H9 (cell line): ENCODE measurements at regions not wholly inside any gene's neighbourhood (a gene's known extent, or its start where the extent isn't known, plus 50 kb on each side); places are given as distances from the start of the nearest gene placed in this dataset.

Experiments
- DNase-seq: peaks from one replicate; pipeline ENCODE4 v3.0.0-alpha.2; 2017
- H2AFZ ChIP-seq: one replicate; pipeline ENCODE4 v1.6.1; 2013; ENCODE audit warnings: mild to moderate bottlenecking, low read length, control low read depth, moderate library complexity
- H2AK5ac ChIP-seq: 2 replicates; pipeline ENCODE4 v1.6.1; 2013; ENCODE audit warnings: low read length, control low read depth, mixed read lengths; ENCODE audit not compliant: insufficient read length
- H2BK120ac ChIP-seq: one replicate; pipeline ENCODE4 v1.6.1; 2013; ENCODE audit warnings: low read depth, mild to moderate bottlenecking, low read length, control low read depth, inconsistent platforms; ENCODE audit not compliant: poor library complexity, severe bottlenecking
- H2BK12ac ChIP-seq: 2 replicates; pipeline ENCODE4 v1.6.1; 2013; ENCODE audit warnings: low read length, control low read depth, mixed read lengths, low read depth; ENCODE audit not compliant: insufficient read length
- H2BK15ac ChIP-seq: 2 replicates; pipeline ENCODE4 v1.6.1; 2013; ENCODE audit warnings: low read depth, low read length, control low read depth
- H2BK20ac ChIP-seq: one replicate; pipeline ENCODE4 v1.6.1; 2013; ENCODE audit warnings: low read depth, mild to moderate bottlenecking, low read length, control low read depth, inconsistent platforms; ENCODE audit not compliant: poor library complexity, severe bottlenecking
- H2BK5ac ChIP-seq: 2 replicates; pipeline ENCODE4 v1.6.1; 2013; ENCODE audit warnings: low read length, control low read depth, mixed read lengths; ENCODE audit not compliant: insufficient read length
- H3K14ac ChIP-seq: 2 replicates; pipeline ENCODE4 v1.6.1; 2013; ENCODE audit warnings: low read length, control low read depth; ENCODE audit not compliant: insufficient read depth
- H3K18ac ChIP-seq: 2 replicates; pipeline ENCODE4 v1.6.1; 2013; ENCODE audit warnings: low read depth, mild to moderate bottlenecking, mixed read lengths, low read length, control low read depth; ENCODE audit not compliant: insufficient read length
- H3K23ac ChIP-seq: 2 replicates; pipeline ENCODE4 v1.6.1; 2013; ENCODE audit warnings: low read length, control low read depth, mixed read lengths, low read depth; ENCODE audit not compliant: insufficient read length
- H3K23me2 ChIP-seq: 2 replicates; pipeline ENCODE4 v1.6.1; 2013; ENCODE audit warnings: low read depth, mild to moderate bottlenecking, mixed read lengths, low read length, control low read depth; ENCODE audit not compliant: insufficient read length, poor library complexity, severe bottlenecking
- H3K27ac ChIP-seq: 2 replicates; pipeline ENCODE4 v1.5.1; 2013; ENCODE audit warnings: low read length, control low read depth, mixed read lengths, low read depth; ENCODE audit not compliant: insufficient read length
- H3K27me3 ChIP-seq: 2 replicates; pipeline ENCODE4 v1.6.1; 2013; ENCODE audit warnings: low read length, control low read depth, inconsistent platforms; ENCODE audit not compliant: insufficient read depth
- H3K4ac ChIP-seq: 2 replicates; pipeline ENCODE4 v1.6.1; 2013; ENCODE audit warnings: low read depth, mild to moderate bottlenecking, control low read depth, inconsistent platforms, low read length, moderate library complexity
- H3K4me1 ChIP-seq: 2 replicates; pipeline ENCODE4 v1.6.1; 2013; ENCODE audit warnings: low read length, control low read depth, inconsistent platforms; ENCODE audit not compliant: insufficient read depth
- H3K4me2 ChIP-seq: 2 replicates; pipeline ENCODE4 v1.6.1; 2013; ENCODE audit warnings: low read length, control low read depth, mixed read lengths; ENCODE audit not compliant: insufficient read length, insufficient read depth
- H3K56ac ChIP-seq: 2 replicates; pipeline ENCODE4 v1.6.1; 2013; ENCODE audit warnings: low read depth, mild to moderate bottlenecking, mixed read lengths, low read length, control low read depth; ENCODE audit not compliant: insufficient read length
- H3K79me1 ChIP-seq: 2 replicates; pipeline ENCODE4 v1.6.1; 2013; ENCODE audit warnings: low read depth, mild to moderate bottlenecking, moderate library complexity, low read length, control low read depth, inconsistent platforms; ENCODE audit not compliant: insufficient read depth, poor library complexity, severe bottlenecking
- H3K79me2 ChIP-seq: 2 replicates; pipeline ENCODE4 v1.6.1; 2013; ENCODE audit warnings: low read length, control low read depth, inconsistent platforms; ENCODE audit not compliant: insufficient read depth
- H3K9ac ChIP-seq: 2 replicates; pipeline ENCODE4 v1.6.1; 2013; ENCODE audit warnings: low read length, control low read depth, mixed read lengths; ENCODE audit not compliant: insufficient read length; ENCODE audit errors: extremely low read depth
- H3K9me3 ChIP-seq: one replicate; pipeline ENCODE4 v1.6.1; 2013; ENCODE audit warnings: low read depth, low read length, inconsistent platforms; ENCODE audit not compliant: control insufficient read depth
- H3T11ph ChIP-seq: one replicate; pipeline ENCODE4 v1.6.1; 2013; ENCODE audit warnings: mild to moderate bottlenecking, low read length, control low read depth, inconsistent platforms
- H4K20me1 ChIP-seq: one replicate; pipeline ENCODE4 v1.6.1; 2013; ENCODE audit not compliant: control insufficient read depth, insufficient read length, insufficient read depth
- H4K5ac ChIP-seq: 2 replicates; pipeline ENCODE4 v1.6.1; 2013; ENCODE audit warnings: low read depth, mild to moderate bottlenecking, mixed read lengths, low read length, control low read depth; ENCODE audit not compliant: insufficient read length
- H4K8ac ChIP-seq: replicated peaks from 2 replicates; pipeline ENCODE4 v1.6.1; 2013; ENCODE audit warnings: low read length, control low read depth, mixed read lengths, low read depth; ENCODE audit not compliant: insufficient read length
- H4K91ac ChIP-seq: 2 replicates; pipeline ENCODE4 v1.6.1; 2013; ENCODE audit warnings: low read depth, mild to moderate bottlenecking, moderate library complexity, mixed read lengths, low read length, control low read depth; ENCODE audit not compliant: insufficient read length
- H3K27ac Mint-ChIP-seq, 3 experiments: 2 replicates in 2 of 3; 3 replicates in 1 of 3; pipeline ENCODE4 v1.8.0; 2020 to 2021; ENCODE audit warnings: mixed read lengths in 3 of 3, mild to moderate bottlenecking in 1 of 3, moderate library complexity in 1 of 3
- H3K27me3 Mint-ChIP-seq: 2 replicates; pipeline ENCODE4 v1.8.0; 2021; ENCODE audit warnings: low read depth, mild to moderate bottlenecking, moderate library complexity, mixed read lengths
- H3K36me3 Mint-ChIP-seq, 3 experiments: 2 replicates in 2 of 3; 3 replicates in 1 of 3; pipeline ENCODE4 v1.8.0; 2020 to 2021; ENCODE audit warnings: low read depth in 3 of 3, mixed read lengths in 3 of 3; ENCODE audit not compliant: insufficient read depth in 1 of 3
- H3K4me1 Mint-ChIP-seq, 2 experiments: 2 replicates each; pipeline ENCODE4 v1.8.0; 2020; ENCODE audit warnings: mixed read lengths in 2 of 2
- H3K4me3 Mint-ChIP-seq, 2 experiments: 2 replicates in 1 of 2; 3 replicates in 1 of 2; pipeline ENCODE4 v1.8.0; 2020 to 2021; ENCODE audit warnings: mild to moderate bottlenecking in 2 of 2, mixed read lengths in 2 of 2, moderate library complexity in 1 of 2
- H3K9me3 Mint-ChIP-seq, 2 experiments: 2 replicates in 1 of 2; 3 replicates in 1 of 2; pipeline ENCODE4 v1.8.0; 2020; ENCODE audit warnings: mild to moderate bottlenecking in 2 of 2, mixed read lengths in 2 of 2, moderate library complexity in 1 of 2
- WGBS: extraction: QIAGEN DNeasy Blood & Tissue Kit; methylation state at CpG from one replicate; pipeline ENCODE4 v1.1.7; 2013; ENCODE audit warnings: missing lambda C conversion rate, low lambda C conversion rate, mixed read lengths; ENCODE audit not compliant: insufficient read length; ENCODE audit errors: extremely low coverage; 5-methylcytosine and 5-hydroxymethylcytosine counted together
- TF ChIP-seq, protein P1 (sequence below): fragments of 200-600 bp; sonication (generic); conservative IDR thresholded peaks from 3 replicates; pipeline ENCODE4 v1.8.0; 2021; ENCODE audit warnings: antibody characterized with exemption, mild to moderate bottlenecking

DNA sequence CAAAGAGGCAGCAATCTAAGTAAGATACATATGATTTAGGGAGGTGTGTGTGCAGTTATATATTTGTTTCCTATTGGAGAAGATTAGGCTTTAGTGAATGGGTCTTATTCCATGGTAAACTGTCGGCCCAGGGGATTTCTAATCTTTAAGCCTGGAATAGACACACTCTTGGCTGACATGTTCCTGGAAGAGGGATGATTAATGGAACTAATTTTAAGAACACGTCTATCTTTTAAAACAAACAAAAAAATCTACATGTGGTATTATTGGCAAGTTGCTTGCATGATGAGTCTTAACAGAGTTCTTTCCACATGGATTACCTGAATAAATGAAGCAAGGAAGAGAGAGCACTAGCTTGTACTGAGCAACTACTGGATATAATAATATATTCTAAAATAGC, 114.2 kb upstream of the NT5C1B start:
- no CpG with 5 or more reads among the region's 2 CpGs for WGBS
- no peak for DNase-seq

More for the DNA sequence above, 114.2 kb upstream of the NT5C1B start:
- H2AK5ac ChIP-seq, result no peak overlapping the region
- no peaks in the 10 kb centered on the region for H4K20me1 ChIP-seq
- Mint-ChIP-seq H3K27me3 (no peaks in the 10 kb centered on the region), H3K4me1 (peaks cover 0 to 6% of the 10 kb centered on the region in 2 experiments; a peak in 2 of 4 replicates), H3K9me3 (peaks cover 0 to 1% of the 10 kb centered on the region in 2 experiments; a peak in 1 of 5 replicates), H3K36me3 (no peaks in the 10 kb centered on the region), H3K4me3 (no peak overlapping the region), H3K27ac (no peak overlapping the region; a peak in 1 of 7 replicates)
- H3K23ac ChIP-seq, result no peak overlapping the region
- H2AFZ ChIP-seq, result no peak overlapping the region
- H3K4ac ChIP-seq, result no peak overlapping the region
- H4K91ac ChIP-seq, result no peak overlapping the region
- H3K23me2 ChIP-seq, result no peaks in the 10 kb centered on the region
- H2BK15ac ChIP-seq, result no peak overlapping the region
- no peak overlapping the region for H3K27ac ChIP-seq
- H4K5ac ChIP-seq, result no peak overlapping the region
- no peak overlapping the region for H3K18ac ChIP-seq
- no peak overlapping the region for H4K8ac ChIP-seq
- no peaks in the 10 kb centered on the region for H3K79me2 ChIP-seq
- H2BK120ac ChIP-seq, result no peak overlapping the region
- no peaks in the 10 kb centered on the region for H3K9me3 ChIP-seq
- TF ChIP-seq, protein P1, sequence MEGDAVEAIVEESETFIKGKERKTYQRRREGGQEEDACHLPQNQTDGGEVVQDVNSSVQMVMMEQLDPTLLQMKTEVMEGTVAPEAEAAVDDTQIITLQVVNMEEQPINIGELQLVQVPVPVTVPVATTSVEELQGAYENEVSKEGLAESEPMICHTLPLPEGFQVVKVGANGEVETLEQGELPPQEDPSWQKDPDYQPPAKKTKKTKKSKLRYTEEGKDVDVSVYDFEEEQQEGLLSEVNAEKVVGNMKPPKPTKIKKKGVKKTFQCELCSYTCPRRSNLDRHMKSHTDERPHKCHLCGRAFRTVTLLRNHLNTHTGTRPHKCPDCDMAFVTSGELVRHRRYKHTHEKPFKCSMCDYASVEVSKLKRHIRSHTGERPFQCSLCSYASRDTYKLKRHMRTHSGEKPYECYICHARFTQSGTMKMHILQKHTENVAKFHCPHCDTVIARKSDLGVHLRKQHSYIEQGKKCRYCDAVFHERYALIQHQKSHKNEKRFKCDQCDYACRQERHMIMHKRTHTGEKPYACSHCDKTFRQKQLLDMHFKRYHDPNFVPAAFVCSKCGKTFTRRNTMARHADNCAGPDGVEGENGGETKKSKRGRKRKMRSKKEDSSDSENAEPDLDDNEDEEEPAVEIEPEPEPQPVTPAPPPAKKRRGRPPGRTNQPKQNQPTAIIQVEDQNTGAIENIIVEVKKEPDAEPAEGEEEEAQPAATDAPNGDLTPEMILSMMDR, result no peak
- no peak overlapping the region for H2BK12ac ChIP-seq
- H3K56ac ChIP-seq, result no peak overlapping the region
- H2BK5ac ChIP-seq, result no peak overlapping the region
- H3T11ph ChIP-seq, result no peak overlapping the region
- H3K79me1 ChIP-seq, result no peaks in the 10 kb centered on the region
- no peaks in the 10 kb centered on the region for H3K27me3 ChIP-seq
- no peak overlapping the region for H3K14ac ChIP-seq
- H3K4me1 ChIP-seq, result no peaks in the 10 kb centered on the region
- no peak overlapping the region for H3K4me2 ChIP-seq
- H3K9ac ChIP-seq, result no peak overlapping the region
- no peak overlapping the region for H2BK20ac ChIP-seq
